ENCODE measurements at regions not wholly inside any gene's neighbourhood (a gene's known extent, or its start where the extent isn't known, plus 50 kb on each side); places are given as distances from the start of the nearest gene placed in this dataset.

- DNase-seq = no peak
Observed at GRCh38 chr2:11017921-11018320, 106.2 kb downstream of the KCNF1 start.

DNA sequence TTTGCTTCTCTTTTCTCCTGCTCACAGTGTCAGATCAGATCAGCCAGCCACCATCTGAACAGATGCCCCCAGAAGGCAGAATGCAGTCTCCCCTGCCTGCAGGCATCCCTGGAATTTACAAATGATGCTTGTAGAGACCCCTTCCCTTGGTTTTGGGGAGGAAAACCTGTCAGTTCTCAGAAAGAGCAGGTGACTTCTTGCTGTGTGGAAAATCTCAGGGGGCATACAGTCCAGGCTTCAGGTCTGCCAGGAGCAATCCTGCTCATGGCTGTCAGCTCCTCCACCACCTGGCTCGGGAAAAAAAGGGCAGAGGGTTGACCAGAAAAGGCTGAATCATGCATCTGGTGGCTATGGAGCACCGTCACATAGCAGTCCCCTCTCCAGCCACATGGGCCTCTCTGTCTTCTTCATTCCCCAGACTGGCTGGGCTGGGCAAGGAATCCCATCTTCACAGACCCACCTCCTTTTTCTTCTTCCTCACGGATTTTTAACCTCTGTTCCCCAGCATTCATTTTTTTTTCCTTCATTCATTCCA is 107.0 kb downstream of the KCNF1 start:
- no peak for DNase-seq

DNA sequence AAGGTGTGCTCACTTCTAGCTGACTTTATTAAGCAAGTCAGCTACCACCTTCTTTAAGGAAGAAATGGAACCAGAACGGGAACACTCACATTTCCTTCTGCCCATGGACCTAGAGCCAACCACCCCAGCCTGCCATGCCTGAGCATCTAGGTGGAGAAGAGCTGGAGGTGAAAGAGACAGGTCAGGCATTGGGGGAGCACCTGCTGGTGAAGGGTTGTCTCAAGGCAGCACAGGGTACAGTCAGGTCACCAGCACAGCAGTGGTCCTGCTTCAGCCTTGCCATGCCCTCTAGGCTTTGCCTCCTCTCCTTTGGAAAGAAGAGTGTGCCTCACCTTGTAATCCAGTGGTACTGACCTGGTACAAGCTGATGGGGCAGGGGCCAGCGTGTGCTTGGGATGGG is 107.9 kb downstream of the KCNF1 start:
- DNase-seq = no peak

- DNase-seq = no peak
Observed at GRCh38 chr2:11022064-11022463, 110.3 kb downstream of the KCNF1 start.

DNA sequence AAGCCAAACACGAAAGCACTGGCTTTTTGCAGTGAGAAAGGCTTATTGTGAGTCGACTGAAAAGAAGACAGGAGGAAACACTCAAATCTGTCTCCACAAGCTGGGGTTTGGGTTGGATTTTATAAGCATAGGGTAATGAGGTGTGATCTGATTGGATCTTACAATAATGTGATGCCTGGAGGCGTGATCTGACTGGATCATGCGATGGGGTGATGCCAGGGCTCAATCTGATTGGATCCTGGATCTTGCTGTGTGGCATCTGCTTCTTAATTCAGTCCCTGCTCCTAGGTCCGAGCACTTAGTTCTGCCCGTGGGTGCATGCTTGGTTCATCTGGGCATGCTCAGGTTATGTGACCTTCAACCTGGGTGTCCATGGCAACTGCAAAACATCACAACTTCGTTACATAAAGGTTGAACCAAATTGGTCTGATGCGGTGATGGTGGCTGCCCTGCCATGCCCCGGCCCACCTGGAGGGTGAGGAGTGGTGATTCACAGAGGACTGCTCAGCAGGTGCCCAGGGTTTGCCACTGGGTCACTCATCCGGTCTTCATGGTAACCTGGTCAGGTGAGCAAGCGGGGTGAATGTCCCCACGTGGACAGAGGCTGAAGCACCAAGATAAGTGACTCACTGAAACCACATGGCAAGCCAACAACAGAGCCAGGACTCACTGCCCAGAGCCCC is 111.0 kb downstream of the KCNF1 start:
- DNase-seq = no peak

DNA sequence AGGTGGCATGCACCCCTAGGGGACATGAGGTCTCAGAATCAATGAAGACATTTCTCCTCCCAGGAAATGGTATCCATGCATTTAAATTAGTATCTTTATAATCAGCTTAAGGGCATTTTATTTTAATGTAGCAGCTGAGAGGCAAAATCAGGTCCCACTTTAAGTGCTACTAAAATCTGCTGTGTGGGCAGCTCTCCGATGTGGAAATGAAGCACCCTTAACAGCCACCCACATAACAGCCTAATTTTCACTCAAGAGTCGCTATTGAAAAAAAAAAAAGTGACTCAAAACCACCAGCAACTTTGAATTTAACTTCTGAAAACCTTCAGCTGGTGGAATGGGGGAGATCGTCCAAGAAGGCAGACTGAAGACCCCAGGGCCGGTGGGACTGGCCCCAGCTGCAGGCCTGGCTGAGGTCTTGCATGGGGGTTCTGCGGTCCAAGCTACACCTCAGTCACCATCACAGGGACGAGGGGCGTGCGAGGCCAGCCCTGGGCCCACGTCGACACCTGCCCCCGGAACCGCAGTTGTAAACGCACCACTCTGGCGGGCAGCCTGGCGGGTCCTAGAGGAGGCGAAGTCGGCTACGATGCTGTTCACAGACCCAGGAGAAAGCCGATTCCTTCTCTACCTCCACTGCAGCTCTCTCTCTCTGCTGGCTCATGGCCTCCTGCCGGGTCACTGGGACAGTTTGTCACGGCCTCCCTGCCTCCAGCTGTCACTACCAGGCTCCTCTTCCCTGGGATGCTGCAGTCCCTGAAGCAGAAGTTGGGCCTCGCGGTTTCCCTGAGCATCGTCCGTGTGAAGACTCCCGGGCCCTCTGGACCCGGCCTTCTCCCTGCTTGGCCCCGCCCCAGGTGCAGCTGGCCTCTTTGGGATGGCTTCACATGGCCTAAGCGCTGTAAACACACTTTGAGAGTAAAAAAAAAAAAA is 111.9 kb downstream of the KCNF1 start:
- DNase-seq = peak; percentile 17

DNA sequence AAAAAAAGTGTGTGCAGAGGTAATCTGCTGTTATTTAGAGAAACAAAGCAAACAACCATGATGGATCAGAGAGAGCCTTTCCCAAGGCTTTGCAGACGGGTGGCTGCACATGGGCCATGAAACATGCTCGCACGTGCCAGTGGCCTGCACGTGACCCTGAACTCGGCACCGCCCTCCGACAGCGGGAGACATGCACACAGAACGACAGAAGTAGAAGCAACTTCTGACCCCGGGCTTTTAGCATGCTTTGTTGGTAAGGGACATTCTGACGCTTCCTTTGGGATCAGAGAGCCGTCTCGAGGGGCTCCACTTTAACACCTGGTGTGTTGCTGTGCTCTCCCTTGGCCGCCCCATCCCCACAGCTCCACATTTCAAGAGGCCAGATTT is 112.5 kb downstream of the KCNF1 start:
- peak; percentile 62 for DNase-seq

DNA sequence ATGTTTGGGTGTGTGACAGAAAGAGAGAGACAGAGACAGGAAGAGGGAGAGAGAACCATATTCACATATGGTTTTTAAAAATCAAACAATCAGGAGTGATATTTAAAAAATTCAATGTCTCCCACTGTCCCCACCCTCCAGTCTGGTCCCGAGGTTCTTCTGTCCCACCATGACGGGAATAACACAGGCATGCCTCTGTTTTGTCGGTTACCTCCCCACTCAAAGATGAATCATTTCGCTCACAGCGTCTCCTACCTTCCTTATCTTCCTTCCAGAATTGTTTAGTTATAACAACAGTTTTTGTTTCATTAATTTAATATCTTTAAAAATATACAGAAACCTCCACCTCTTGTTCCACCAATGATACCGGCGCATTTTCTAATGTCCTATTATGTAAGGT is 113.0 kb downstream of the KCNF1 start:
- DNase-seq = no peak

DNA sequence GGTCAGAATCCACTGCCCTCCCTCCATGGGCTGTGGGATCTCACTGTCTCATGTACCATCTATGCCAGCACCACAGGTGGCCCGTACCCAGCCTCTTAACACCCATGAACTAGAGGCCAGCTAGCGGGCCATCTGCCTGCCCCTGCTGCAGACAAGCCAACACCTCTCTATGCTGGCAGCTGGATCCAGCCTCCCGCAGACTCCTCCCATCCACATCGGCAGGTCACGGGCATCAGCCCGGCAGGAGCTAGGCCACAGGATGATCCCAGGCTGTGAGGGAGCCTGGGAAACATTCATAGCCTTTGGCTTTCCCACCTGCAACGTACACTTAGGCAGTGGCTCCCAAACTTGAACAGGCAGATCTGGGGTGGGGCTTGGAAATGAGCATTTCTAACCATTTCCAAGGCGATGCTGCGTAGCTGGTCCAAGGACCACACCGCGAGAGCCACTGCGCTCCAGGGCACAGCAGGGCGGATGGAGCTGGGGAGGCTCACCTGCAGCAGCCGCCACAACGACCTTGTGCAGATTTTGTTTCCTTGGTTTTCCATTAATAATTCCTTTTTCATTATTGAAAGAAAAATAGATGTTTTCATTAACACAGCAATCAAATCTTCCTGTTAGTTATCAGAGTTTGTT is 114.7 kb downstream of the KCNF1 start:
- no peak for DNase-seq

DNA sequence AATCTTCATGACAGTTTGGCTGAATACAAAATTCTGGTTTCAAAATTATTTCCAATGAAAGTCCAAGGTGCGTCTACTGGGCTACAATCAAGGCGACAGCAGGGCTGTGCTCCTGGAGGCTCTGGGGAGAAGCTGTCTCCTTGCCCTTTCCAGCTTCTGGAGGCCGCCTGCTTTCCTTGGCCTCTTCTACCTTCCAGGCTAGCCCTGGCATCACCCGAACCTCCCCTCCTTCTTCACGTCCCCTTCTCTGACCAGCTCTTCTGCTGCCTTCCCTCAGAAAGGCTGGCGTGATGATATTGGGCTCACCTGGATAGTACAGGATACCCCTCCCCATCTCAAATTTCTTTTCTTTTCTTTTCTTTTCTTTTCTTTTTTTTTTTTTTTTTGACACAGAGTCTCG is 115.5 kb downstream of the KCNF1 start:
- DNase-seq = no peak

GRCh38 chr2:11028407-11028916 is 116.7 kb downstream of the KCNF1 start:
- DNase-seq = no peak

GRCh38 chr2:11029136-11029535 is 117.4 kb downstream of the KCNF1 start:
- no peak for DNase-seq

DNA sequence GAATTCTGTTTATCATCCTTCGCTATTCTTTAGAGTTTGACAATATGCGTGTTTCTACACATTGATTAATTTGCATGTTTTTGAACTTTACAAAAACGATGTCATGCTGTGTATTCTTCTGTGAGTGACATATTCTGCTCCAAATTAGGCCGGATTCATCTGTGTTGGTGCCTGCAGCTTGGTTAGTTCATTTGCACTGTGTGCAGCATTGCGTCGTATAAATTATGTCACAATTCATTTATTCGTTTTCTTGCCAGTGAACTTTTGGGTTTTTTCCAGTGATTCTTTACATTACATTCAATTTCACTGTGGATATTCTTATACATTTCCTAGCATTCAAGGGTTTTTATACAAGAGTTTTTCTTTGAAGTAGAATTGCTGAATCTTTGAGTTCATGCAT is 118.3 kb downstream of the KCNF1 start:
- DNase-seq = no peak

DNA sequence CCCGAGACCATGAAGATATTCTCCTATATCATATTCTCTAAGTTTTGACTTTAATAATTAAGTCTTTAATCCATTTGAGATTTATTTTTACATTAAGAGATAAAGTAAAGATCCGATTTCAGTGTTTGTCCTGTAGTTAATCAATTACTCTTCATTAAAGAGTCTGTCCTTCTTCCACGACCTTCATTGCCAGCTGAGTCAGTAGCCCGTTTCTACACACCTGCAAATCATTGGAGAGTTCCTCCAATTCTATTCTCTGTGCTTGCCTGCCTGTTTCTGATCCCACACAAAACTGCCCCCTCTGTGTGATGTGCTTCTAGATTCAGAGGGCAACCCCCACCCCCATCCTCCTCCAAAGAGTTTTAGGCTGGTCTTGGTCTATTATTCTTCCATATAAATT is 119.2 kb downstream of the KCNF1 start:
- DNase-seq = no peak

DNA sequence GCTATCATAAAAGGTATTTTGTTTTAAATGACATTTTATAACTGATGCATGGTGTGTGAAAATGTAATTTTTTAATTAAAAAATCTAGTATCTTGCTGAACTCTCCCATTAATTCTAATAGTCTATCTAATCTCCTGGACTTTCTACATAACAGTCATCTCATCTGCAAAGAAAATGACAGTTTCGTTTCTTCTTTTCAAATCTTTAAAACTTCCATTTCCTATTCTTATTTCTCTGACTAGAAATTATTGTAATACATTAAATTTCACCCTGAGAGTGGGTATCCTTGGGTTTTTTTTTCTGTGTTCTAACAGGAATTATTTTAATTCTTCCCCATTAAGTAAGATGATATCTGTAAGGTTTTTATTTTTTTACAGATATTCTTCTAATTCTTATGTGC is 120.1 kb downstream of the KCNF1 start:
- DNase-seq = no peak

GRCh38 chr2:11032396-11032795 is 120.7 kb downstream of the KCNF1 start:
- no peak for DNase-seq

DNA sequence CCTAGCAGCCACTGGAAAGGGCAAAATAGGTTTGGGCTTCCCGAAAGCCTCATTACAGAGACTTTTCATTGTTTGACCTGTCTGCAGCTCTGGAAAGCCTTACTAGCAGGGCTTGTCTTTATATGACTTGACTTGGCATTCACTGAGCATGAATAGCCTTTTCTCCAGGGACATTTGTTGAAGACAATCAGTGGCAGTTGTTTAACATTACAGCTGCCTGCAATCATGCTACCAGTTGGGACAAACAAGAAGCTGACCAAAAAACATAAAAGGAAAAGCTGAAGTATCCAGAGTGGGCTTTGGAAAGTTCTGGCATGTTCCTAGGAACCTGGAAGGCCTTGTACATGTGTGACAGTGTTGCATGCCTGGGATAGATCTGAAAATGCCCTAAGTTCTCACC is 121.4 kb downstream of the KCNF1 start:
- DNase-seq = no peak

DNA sequence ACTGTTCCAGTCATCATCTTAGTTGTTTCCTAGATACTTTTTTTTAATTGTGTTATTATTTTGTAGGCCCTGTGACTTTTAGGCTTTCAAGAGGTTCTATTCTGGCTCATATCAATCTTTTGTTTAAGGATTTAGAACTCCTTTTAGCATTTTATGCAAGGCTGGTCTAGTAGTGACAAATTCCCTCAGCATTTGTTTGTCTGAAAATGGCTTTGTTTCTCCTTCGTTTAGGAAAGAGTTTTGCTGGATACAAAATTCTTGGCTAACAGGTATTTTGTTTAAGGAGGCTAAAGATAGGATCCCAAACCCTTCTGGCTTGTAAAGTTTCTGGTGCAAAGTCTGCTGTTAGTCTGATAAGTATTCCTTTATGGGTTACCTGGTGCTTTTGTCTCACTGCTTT is 116.6 kb upstream of the SLC66A3 start:
- no peak for DNase-seq

DNA sequence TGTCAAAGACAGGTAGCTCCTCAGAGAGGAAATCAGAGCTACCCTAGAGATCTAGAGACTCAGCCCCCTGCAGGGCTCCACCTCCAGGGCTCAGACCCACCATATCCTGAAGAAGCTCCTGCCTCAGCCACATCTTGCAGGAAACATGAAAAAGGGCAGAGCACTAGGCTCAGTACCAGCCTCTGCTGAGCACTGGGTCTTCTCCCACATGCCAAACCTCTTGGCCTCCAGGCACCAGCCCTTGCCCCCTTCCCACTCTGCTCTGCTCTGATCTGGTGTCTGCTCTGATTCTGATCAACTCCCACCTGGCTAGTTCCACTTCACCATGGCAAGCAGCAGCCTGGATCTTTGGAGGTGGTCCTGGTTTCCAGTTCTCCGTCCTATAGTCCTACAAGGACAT is 114.3 kb upstream of the SLC66A3 start:
- DNase-seq = no peak

- DNase-seq = no peak
Observed at GRCh38 chr2:11042841-11043240, 112.4 kb upstream of the SLC66A3 start.

- no peak for DNase-seq
Observed at GRCh38 chr2:11043245-11043644, 112.0 kb upstream of the SLC66A3 start.

DNA sequence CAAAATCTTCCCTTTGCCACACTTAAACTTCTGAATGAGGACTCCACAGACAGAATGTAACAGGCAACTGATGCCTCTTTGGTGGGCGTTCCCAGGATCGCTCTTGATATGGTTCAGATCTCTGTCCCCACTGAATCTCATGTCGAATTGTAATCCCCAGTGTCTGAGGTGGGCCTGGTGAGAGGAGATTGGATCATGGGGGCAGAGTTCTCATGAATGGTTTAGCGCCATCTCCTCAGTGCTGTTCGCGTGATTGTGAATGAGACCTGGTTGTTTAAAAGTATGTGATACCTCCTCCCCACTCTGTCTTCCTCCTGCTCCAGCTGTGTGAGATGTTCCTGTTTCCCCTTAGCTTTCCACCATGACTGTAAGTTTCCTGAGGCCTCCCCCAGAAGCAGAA is 111.1 kb upstream of the SLC66A3 start:
- no peak for DNase-seq

DNA sequence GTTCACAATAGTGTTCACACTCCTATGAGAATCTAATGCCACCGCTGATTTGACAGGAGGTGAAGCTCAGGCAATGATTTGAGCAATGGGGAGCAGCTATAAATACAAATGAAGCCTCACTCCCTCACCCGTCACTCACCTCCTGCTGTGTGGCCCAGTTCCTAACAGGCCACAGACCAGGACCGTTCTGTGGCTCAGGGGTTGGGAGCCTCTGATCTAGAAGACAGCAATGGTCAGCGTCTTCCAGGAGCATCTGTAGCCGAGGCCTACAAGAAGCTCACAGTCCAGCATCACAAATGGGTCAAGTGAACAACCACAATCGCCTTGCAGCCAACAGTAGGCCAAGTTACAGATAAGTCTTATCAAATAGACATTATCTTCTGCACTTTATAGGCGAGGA is 110.0 kb upstream of the SLC66A3 start:
- DNase-seq = no peak

Measured in hindlimb muscle (tissue), 1 donor.